GM23338 (cell line): ENCODE measurements at regions not wholly inside any gene's neighbourhood (a gene's known extent, or its start where the extent isn't known, plus 50 kb on each side); places are given as distances from the start of the nearest gene placed in this dataset.

Experiments used
- ATAC-seq: fragments of 200-7000 bp; cut with Tn5 transposase; 3 replicates; pipeline ENCODE4 v1.9.1; 2020
- DNase-seq: peaks from one replicate; pipeline ENCODE4 v3.0.0-alpha.2; 2015; ENCODE audit warnings: low spot score
- H2AFZ ChIP-seq: fragments of 200-600 bp; sonication (generic); 2 replicates; pipeline ENCODE4 v1.8.0; 2016; ENCODE audit warnings: antibody characterized with exemption, mild to moderate bottlenecking, moderate library complexity
- H3F3A ChIP-seq: fragments of 200-600 bp; sonication (generic); replicated peaks from 2 replicates; pipeline ENCODE4 v1.8.0; 2017; ENCODE audit warnings: antibody characterized with exemption, mixed run types, low read depth
- H3K27ac ChIP-seq: fragments of 200-600 bp; sonication (generic); 2 replicates; pipeline ENCODE4 v1.6.1; 2016; ENCODE audit warnings: low read depth
- H3K27me3 ChIP-seq: fragments of 200-600 bp; sonication (generic); 2 replicates; pipeline ENCODE4 v1.8.0; 2016; ENCODE audit warnings: mild to moderate bottlenecking, mixed run types, moderate library complexity; ENCODE audit not compliant: insufficient read depth
- H3K36me3 ChIP-seq: fragments of 200-600 bp; sonication (generic); 2 replicates; pipeline ENCODE4 v1.8.0; 2016; ENCODE audit warnings: mild to moderate bottlenecking; ENCODE audit not compliant: insufficient read depth
- H3K4me1 ChIP-seq: fragments of 200-600 bp; sonication (generic); 2 replicates; pipeline ENCODE4 v1.8.0; 2016; ENCODE audit warnings: mild to moderate bottlenecking, moderate library complexity; ENCODE audit not compliant: insufficient read depth
- H3K4me2 ChIP-seq: fragments of 200-600 bp; sonication (generic); 2 replicates; pipeline ENCODE4 v1.7.1; 2017; ENCODE audit warnings: mixed run types
- H3K4me3 ChIP-seq: fragments of 200-600 bp; sonication (generic); 2 replicates; pipeline ENCODE4 v1.6.1; 2016; ENCODE audit warnings: mixed run types
- H3K79me2 ChIP-seq: fragments of 200-600 bp; sonication (generic); replicated peaks from 2 replicates; pipeline ENCODE4 v1.8.0; 2017; ENCODE audit warnings: mild to moderate bottlenecking; ENCODE audit not compliant: insufficient read depth
- H3K9me2 ChIP-seq: fragments of 200-600 bp; sonication (generic); 2 replicates; pipeline ENCODE4 v1.8.0; 2017; ENCODE audit not compliant: insufficient read depth
- H4K20me1 ChIP-seq: fragments of 200-600 bp; sonication (generic); replicated peaks from 2 replicates; pipeline ENCODE4 v1.8.0; 2017; ENCODE audit warnings: mild to moderate bottlenecking; ENCODE audit not compliant: insufficient read depth
- H3K27ac Mint-ChIP-seq: 2 replicates; pipeline ENCODE4 v1.8.0; 2020; ENCODE audit warnings: inconsistent platforms, mild to moderate bottlenecking, moderate library complexity, mixed read lengths
- H3K27me3 Mint-ChIP-seq: 3 replicates; pipeline ENCODE4 v1.8.0; 2022; ENCODE audit warnings: low read depth, mild to moderate bottlenecking, moderate library complexity, mixed read lengths, inconsistent platforms; ENCODE audit not compliant: insufficient read depth, poor library complexity
- H3K36me3 Mint-ChIP-seq: 3 replicates; pipeline ENCODE4 v1.8.0; 2021; ENCODE audit warnings: low read depth, mild to moderate bottlenecking, inconsistent platforms, moderate library complexity, mixed read lengths
- H3K4me1 Mint-ChIP-seq: 3 replicates; pipeline ENCODE4 v1.8.0; 2020; ENCODE audit warnings: mild to moderate bottlenecking, inconsistent platforms, mixed read lengths
- H3K4me3 Mint-ChIP-seq: 3 replicates; pipeline ENCODE4 v1.8.0; 2021; ENCODE audit warnings: moderate library complexity, mild to moderate bottlenecking, inconsistent platforms, mixed read lengths
- H3K9me3 Mint-ChIP-seq: 3 replicates; pipeline ENCODE4 v1.8.0; 2020; ENCODE audit warnings: moderate library complexity, mild to moderate bottlenecking, inconsistent platforms, mixed read lengths
- CREB1 ChIP-seq: fragments of 250-450 bp; sonication (Bioruptor Pico); IDR thresholded peaks from 2 replicates; pipeline ENCODE4 v1.5.0; 2020; ENCODE audit warnings: low read depth, mild to moderate bottlenecking, moderate library complexity
- JUNB ChIP-seq: IDR thresholded peaks from one replicate; pipeline ENCODE4 v1.6.1; 2016; ENCODE audit warnings: antibody characterized with exemption; ENCODE audit not compliant: unreplicated experiment
- NANOG ChIP-seq: IDR thresholded peaks from 2 replicates; pipeline ENCODE4 v1.6.1; 2016; ENCODE audit warnings: antibody characterized with exemption, borderline replicate concordance
- POLR2AphosphoS5 ChIP-seq: IDR thresholded peaks from 2 replicates; pipeline ENCODE4 v1.6.1; 2016; ENCODE audit warnings: antibody characterized with exemption, low read depth
- STAT1 ChIP-seq: IDR thresholded peaks from one replicate; pipeline ENCODE4 v1.6.1; 2016; ENCODE audit warnings: antibody characterized with exemption; ENCODE audit not compliant: unreplicated experiment
- ZNF331 ChIP-seq: fragments of 250-450 bp; sonication (Bioruptor Pico); IDR thresholded peaks from 2 replicates; pipeline ENCODE4 v1.5.0; 2020; ENCODE audit warnings: low read depth, mild to moderate bottlenecking, moderate library complexity
- TF ChIP-seq, protein P1 (sequence below), 2 experiments: fragments of 200-600 bp in 1 of 2; sonication (generic) in 1 of 2; conservative IDR thresholded peaks; 2 replicates each; pipeline versions ENCODE4 v1.5.1 to v1.6.1; 2016 to 2017; ENCODE audit warnings: antibody characterized with exemption in 2 of 2, low read depth in 2 of 2, mild to moderate bottlenecking in 2 of 2, moderate library complexity in 1 of 2
- TF ChIP-seq, protein P2 (sequence below): IDR thresholded peaks from one replicate; pipeline ENCODE4 v1.6.1; 2018; ENCODE audit warnings: antibody characterized with exemption; ENCODE audit not compliant: unreplicated experiment
- TF ChIP-seq, protein P3 (sequence below): fragments of 250-450 bp; sonication (Bioruptor Pico); IDR thresholded peaks from 2 replicates; pipeline ENCODE4 v1.5.0; 2020; ENCODE audit warnings: mild to moderate bottlenecking, moderate library complexity
- TF ChIP-seq, protein P4 (sequence below): IDR thresholded peaks from 2 replicates; pipeline ENCODE4 v1.6.1; 2016; ENCODE audit warnings: antibody characterized with exemption

DNA sequence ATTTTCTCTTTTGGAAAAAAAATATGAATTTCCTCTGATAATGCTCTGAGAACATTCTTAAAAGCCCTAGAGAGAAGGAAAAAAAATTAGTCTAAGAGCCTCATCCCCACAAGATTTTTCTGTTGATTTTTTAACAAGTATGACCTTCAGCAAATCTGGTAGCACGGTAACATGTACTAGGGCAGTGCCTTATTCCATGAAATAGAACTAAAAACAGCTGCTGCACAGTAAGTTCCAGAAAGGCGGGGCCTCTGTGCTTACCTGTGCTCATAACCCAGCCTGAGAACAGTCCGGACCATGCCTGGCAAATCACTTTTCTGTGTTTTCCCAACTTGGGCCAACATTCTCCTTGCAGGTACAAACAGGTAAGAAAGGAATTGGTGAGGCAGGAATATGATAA, 519.1 kb upstream of the AKR1E2 start:
- no peak for ATAC-seq
- no peak overlapping the region for H2AFZ ChIP-seq
- H3F3A ChIP-seq, result no peaks in the 10 kb centered on the region
- H3K4me3 ChIP-seq, result no peak overlapping the region
- no peak overlapping the region for H3K27ac ChIP-seq
- H4K20me1 ChIP-seq, result no peaks in the 10 kb centered on the region
- no peak overlapping the region for H3K4me3 Mint-ChIP-seq
- H3K9me2 ChIP-seq, result 0 out of 2 replicates have a peak, but pooled peaks cover 3% of the 10 kb centered on the region
- H3K79me2 ChIP-seq, result no peaks in the 10 kb centered on the region
- no peaks in the 10 kb centered on the region for H3K36me3 ChIP-seq
- H3K27me3 ChIP-seq, result no peaks in the 10 kb centered on the region
- TF ChIP-seq, protein P1, sequence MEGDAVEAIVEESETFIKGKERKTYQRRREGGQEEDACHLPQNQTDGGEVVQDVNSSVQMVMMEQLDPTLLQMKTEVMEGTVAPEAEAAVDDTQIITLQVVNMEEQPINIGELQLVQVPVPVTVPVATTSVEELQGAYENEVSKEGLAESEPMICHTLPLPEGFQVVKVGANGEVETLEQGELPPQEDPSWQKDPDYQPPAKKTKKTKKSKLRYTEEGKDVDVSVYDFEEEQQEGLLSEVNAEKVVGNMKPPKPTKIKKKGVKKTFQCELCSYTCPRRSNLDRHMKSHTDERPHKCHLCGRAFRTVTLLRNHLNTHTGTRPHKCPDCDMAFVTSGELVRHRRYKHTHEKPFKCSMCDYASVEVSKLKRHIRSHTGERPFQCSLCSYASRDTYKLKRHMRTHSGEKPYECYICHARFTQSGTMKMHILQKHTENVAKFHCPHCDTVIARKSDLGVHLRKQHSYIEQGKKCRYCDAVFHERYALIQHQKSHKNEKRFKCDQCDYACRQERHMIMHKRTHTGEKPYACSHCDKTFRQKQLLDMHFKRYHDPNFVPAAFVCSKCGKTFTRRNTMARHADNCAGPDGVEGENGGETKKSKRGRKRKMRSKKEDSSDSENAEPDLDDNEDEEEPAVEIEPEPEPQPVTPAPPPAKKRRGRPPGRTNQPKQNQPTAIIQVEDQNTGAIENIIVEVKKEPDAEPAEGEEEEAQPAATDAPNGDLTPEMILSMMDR (conservative IDR thresholded peaks at IDR 0.05; ENCODE audit: low read depth in 2 of 2), result no peak
- TF ChIP-seq JUNB (no peak), CREB1 (CRISPR knock-in tag) (no peak), STAT1 (no peak), POLR2AphosphoS5 (no peak), ZNF331 (no peak), NANOG (no peak)
- TF ChIP-seq, protein P2, sequence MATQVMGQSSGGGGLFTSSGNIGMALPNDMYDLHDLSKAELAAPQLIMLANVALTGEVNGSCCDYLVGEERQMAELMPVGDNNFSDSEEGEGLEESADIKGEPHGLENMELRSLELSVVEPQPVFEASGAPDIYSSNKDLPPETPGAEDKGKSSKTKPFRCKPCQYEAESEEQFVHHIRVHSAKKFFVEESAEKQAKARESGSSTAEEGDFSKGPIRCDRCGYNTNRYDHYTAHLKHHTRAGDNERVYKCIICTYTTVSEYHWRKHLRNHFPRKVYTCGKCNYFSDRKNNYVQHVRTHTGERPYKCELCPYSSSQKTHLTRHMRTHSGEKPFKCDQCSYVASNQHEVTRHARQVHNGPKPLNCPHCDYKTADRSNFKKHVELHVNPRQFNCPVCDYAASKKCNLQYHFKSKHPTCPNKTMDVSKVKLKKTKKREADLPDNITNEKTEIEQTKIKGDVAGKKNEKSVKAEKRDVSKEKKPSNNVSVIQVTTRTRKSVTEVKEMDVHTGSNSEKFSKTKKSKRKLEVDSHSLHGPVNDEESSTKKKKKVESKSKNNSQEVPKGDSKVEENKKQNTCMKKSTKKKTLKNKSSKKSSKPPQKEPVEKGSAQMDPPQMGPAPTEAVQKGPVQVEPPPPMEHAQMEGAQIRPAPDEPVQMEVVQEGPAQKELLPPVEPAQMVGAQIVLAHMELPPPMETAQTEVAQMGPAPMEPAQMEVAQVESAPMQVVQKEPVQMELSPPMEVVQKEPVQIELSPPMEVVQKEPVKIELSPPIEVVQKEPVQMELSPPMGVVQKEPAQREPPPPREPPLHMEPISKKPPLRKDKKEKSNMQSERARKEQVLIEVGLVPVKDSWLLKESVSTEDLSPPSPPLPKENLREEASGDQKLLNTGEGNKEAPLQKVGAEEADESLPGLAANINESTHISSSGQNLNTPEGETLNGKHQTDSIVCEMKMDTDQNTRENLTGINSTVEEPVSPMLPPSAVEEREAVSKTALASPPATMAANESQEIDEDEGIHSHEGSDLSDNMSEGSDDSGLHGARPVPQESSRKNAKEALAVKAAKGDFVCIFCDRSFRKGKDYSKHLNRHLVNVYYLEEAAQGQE, result no peak
- TF ChIP-seq, protein P3, sequence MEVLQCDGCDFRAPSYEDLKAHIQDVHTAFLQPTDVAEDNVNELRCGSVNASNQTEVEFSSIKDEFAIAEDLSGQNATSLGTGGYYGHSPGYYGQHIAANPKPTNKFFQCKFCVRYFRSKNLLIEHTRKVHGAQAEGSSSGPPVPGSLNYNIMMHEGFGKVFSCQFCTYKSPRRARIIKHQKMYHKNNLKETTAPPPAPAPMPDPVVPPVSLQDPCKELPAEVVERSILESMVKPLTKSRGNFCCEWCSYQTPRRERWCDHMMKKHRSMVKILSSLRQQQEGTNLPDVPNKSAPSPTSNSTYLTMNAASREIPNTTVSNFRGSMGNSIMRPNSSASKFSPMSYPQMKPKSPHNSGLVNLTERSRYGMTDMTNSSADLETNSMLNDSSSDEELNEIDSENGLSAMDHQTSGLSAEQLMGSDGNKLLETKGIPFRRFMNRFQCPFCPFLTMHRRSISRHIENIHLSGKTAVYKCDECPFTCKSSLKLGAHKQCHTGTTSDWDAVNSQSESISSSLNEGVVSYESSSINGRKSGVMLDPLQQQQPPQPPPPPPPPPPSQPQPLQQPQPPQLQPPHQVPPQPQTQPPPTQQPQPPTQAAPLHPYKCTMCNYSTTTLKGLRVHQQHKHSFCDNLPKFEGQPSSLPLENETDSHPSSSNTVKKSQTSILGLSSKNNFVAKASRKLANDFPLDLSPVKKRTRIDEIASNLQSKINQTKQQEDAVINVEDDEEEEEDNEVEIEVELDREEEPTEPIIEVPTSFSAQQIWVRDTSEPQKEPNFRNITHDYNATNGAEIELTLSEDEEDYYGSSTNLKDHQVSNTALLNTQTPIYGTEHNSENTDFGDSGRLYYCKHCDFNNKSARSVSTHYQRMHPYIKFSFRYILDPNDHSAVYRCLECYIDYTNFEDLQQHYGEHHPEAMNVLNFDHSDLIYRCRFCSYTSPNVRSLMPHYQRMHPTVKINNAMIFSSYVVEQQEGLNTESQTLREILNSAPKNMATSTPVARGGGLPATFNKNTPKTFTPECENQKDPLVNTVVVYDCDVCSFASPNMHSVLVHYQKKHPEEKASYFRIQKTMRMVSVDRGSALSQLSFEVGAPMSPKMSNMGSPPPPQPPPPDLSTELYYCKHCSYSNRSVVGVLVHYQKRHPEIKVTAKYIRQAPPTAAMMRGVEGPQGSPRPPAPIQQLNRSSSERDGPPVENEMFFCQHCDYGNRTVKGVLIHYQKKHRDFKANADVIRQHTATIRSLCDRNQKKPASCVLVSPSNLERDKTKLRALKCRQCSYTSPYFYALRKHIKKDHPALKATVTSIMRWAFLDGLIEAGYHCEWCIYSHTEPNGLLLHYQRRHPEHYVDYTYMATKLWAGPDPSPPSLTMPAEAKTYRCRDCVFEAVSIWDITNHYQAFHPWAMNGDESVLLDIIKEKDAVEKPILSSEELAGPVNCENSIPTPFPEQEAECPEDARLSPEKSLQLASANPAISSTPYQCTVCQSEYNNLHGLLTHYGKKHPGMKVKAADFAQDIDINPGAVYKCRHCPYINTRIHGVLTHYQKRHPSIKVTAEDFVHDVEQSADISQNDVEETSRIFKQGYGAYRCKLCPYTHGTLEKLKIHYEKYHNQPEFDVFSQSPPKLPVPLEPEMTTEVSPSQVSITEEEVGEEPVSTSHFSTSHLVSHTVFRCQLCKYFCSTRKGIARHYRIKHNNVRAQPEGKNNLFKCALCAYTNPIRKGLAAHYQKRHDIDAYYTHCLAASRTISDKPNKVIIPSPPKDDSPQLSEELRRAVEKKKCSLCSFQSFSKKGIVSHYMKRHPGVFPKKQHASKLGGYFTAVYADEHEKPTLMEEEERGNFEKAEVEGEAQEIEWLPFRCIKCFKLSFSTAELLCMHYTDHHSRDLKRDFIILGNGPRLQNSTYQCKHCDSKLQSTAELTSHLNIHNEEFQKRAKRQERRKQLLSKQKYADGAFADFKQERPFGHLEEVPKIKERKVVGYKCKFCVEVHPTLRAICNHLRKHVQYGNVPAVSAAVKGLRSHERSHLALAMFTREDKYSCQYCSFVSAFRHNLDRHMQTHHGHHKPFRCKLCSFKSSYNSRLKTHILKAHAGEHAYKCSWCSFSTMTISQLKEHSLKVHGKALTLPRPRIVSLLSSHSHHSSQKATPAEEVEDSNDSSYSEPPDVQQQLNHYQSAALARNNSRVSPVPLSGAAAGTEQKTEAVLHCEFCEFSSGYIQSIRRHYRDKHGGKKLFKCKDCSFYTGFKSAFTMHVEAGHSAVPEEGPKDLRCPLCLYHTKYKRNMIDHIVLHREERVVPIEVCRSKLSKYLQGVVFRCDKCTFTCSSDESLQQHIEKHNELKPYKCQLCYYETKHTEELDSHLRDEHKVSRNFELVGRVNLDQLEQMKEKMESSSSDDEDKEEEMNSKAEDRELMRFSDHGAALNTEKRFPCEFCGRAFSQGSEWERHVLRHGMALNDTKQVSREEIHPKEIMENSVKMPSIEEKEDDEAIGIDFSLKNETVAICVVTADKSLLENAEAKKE (CRISPR knock-in tag), result no peak
- TF ChIP-seq, protein P4, sequence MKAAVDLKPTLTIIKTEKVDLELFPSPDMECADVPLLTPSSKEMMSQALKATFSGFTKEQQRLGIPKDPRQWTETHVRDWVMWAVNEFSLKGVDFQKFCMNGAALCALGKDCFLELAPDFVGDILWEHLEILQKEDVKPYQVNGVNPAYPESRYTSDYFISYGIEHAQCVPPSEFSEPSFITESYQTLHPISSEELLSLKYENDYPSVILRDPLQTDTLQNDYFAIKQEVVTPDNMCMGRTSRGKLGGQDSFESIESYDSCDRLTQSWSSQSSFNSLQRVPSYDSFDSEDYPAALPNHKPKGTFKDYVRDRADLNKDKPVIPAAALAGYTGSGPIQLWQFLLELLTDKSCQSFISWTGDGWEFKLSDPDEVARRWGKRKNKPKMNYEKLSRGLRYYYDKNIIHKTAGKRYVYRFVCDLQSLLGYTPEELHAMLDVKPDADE, result no peak
- H3K36me3 Mint-ChIP-seq, result no peaks in the 10 kb centered on the region
- no peak for DNase-seq
- no peaks in the 10 kb centered on the region for H3K9me3 Mint-ChIP-seq
- no peaks in the 10 kb centered on the region for H3K4me1 ChIP-seq
- no peaks in the 10 kb centered on the region for H3K4me1 Mint-ChIP-seq
- H3K27me3 Mint-ChIP-seq, result no peaks in the 10 kb centered on the region
- no peak overlapping the region for H3K4me2 ChIP-seq
- H3K27ac Mint-ChIP-seq, result no peak overlapping the region
